Heart left ventricle (tissue), 13 donors: ENCODE measurements at regions not wholly inside any gene's neighbourhood (a gene's known extent, or its start where the extent isn't known, plus 50 kb on each side); places are given as distances from the start of the nearest gene placed in this dataset.
"Not testable (repeated sequence)": the region's sequence is repeated elsewhere in the genome, so short reads cannot be mapped to it uniquely, and the experiment has no call there.

ENCODE experiments used
- CTCF ChIP-seq, 12 donors: fragments of 200-600 bp; sonication (generic) in 4 of 12; IDR thresholded peaks; one replicate each; pipeline versions ENCODE4 v1.5.0 to v1.8.0; 2018 to 2022; ENCODE audit warnings: antibody characterized with exemption in 12 of 12, mild to moderate bottlenecking in 5 of 12
- POLR2A ChIP-seq, 2 donors: fragments of 450-650 bp; IDR thresholded peaks; one replicate each; pipeline ENCODE4 v1.6.1; 2017; ENCODE audit warnings: antibody characterized with exemption in 2 of 2, mild to moderate bottlenecking in 2 of 2, moderate library complexity in 2 of 2
- donor health status: ischemic (EF 13 %, LVEDD 7.1; RV severe dilation, severe dysfunction).
- donor health status: DM: no; HTN: yes; CAD: no.
- donor health status: DM: no; HTN: no; CAD: no.
- donor health status: ischemic (EF 25% LVEDD 6.9; RV normal size, moderate dysfunction).
- donor health status: ischemic (EF 25% LVEDD 5.7; RV mildly dilated, moderate dysfunction).
- donor health status: ischemic (EF 35%, LVEDD 5.7; RV mildly dilated, moderate dysfunction).
- donor health status: nonischemic (EF 11% LVEDD 7.7; RV severe dilation, severe dysfunction).
- donor health status: DM: yes; HTN: yes; CAD: no.
- donor health status: PGD.
- donor health status: ischemic (EF 29% LVEDD 5.4; RV normal size, mild dysfunction).
- donor health status: nonischemic (EF 23%, LVEDD 6.1; RV moderate dilation, normal function).

GRCh38 chr15:22191818-22192217, 111.5 kb downstream of the OR4M2 start:
- TF ChIP-seq CTCF, POLR2A (IDR thresholded peaks at IDR 0.05): not testable (repeated sequence)
